HEK293T (cell line): ENCODE measurements at regions not wholly inside any gene's neighbourhood (a gene's known extent, or its start where the extent isn't known, plus 50 kb on each side); places are given as distances from the start of the nearest gene placed in this dataset.

ENCODE experiments used
- CTCF ChIA-PET: fragments of 350-600 bp; formaldehyde crosslinking; extraction: SDS; loops from one replicate; lab custom pipeline; 2021; ENCODE audit warnings: antibody characterized with exemption, inconsistent platforms; lab: Yijun Ruan, JAX
- POLR2A ChIA-PET: fragments of 350-600 bp; formaldehyde crosslinking; extraction: SDS; loops from one replicate; lab custom pipeline; 2020; ENCODE audit warnings: antibody characterized with exemption, inconsistent platforms; lab: Yijun Ruan, JAX
- DNase-seq: peaks from one replicate; pipeline ENCODE4 v3.0.0; 2012; ENCODE audit warnings: mixed read lengths; ENCODE audit errors: extremely low spot score
- ARNT ChIP-seq: fragments of 450-650 bp; IDR thresholded peaks from 2 replicates; pipeline ENCODE4 v1.6.1; 2017; ENCODE audit warnings: mild to moderate bottlenecking
- BHLHE40 ChIP-seq: fragments of 450-650 bp; IDR thresholded peaks from 2 replicates; pipeline ENCODE4 v1.6.1; 2016; ENCODE audit warnings: mild to moderate bottlenecking, moderate library complexity, borderline replicate concordance
- CTBP1 ChIP-seq: fragments of 450-650 bp; IDR thresholded peaks from 2 replicates; pipeline ENCODE4 v1.6.1; 2016; ENCODE audit warnings: borderline replicate concordance
- ELF4 ChIP-seq: fragments of 450-650 bp; IDR thresholded peaks from 2 replicates; pipeline ENCODE4 v1.6.1; 2017; ENCODE audit warnings: antibody characterized with exemption
- FOXA1 ChIP-seq: fragments of 450-650 bp; IDR thresholded peaks from 2 replicates; pipeline ENCODE4 v1.6.1; 2016; ENCODE audit warnings: mild to moderate bottlenecking
- FOXK2 ChIP-seq: fragments of 450-650 bp; IDR thresholded peaks from 2 replicates; pipeline ENCODE4 v1.6.1; 2016; ENCODE audit warnings: mild to moderate bottlenecking
- FOXM1 ChIP-seq: fragments of 450-650 bp; IDR thresholded peaks from 2 replicates; pipeline ENCODE4 v1.6.1; 2017; ENCODE audit warnings: mild to moderate bottlenecking, borderline replicate concordance
- HDGF ChIP-seq: fragments of 450-650 bp; IDR thresholded peaks from 2 replicates; pipeline ENCODE4 v1.6.1; 2017; ENCODE audit warnings: antibody characterized with exemption, borderline replicate concordance
- L3MBTL2 ChIP-seq: fragments of 450-650 bp; conservative IDR thresholded peaks from 2 replicates; pipeline ENCODE4 v1.6.1; 2016; ENCODE audit warnings: mild to moderate bottlenecking
- LEF1 ChIP-seq: fragments of 450-650 bp; IDR thresholded peaks from 2 replicates; pipeline ENCODE4 v1.6.1; 2017; ENCODE audit warnings: mild to moderate bottlenecking, borderline replicate concordance
- NFRKB ChIP-seq: fragments of 450-650 bp; IDR thresholded peaks from 2 replicates; pipeline ENCODE4 v1.6.1; 2016; ENCODE audit warnings: mild to moderate bottlenecking, moderate library complexity
- SP1 ChIP-seq: fragments of 450-650 bp; IDR thresholded peaks from 2 replicates; pipeline ENCODE4 v1.6.1; 2017
- SUZ12 ChIP-seq: fragments of 450-650 bp; IDR thresholded peaks from 2 replicates; pipeline ENCODE4 v1.6.1; 2016; ENCODE audit warnings: mild to moderate bottlenecking
- TARDBP ChIP-seq: fragments of 450-650 bp; IDR thresholded peaks from 2 replicates; pipeline ENCODE4 v1.6.1; 2016
- ZNF384 ChIP-seq: fragments of 450-650 bp; IDR thresholded peaks from 2 replicates; pipeline ENCODE4 v1.6.1; 2016
- TF ChIP-seq, protein P1 (sequence below): fragments of 450-650 bp; IDR thresholded peaks from 2 replicates; pipeline ENCODE4 v1.6.1; 2016

DNA sequence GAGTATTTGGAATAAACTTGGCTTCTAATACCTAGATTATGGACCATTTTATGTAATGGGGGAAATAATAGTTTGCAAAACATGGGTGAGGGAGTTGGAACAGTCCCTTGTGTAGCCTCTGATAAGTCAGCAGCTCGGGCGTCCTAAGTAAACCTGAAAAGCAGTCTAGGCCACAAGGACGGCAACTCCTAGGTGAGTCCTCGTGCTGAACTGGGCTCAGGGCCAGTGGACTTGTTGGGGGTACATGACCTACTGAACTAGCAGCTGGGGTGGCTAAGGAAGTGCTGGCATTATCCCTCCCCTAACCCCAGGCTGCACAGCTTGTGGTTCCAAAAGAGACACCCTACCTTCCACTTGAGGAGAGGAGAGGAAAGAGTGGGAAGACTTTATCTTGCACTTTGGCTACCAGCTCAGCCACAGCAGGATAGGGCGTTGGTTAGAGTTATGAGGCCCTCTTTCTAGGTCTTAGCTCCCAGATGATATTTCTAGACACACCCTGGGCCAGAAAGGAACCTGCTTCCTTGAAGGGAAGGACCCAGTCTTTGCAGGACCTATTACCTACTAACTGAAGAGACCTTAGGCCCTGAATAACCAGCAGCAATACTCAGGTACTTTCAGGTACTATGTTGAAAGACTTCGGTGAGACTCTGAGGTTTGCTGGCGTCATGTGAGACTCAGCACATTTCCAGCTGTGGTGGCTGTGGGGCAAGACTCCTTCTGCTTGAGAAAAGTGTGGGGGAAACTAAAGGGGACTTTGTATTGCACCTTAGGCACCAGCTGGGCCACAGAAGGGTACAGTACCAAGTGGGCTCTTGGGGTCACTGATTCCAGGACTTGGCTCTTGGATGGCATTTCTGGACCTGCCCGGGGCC is 71.0 kb downstream of the AQP4 start:
- DNase-seq: no peak
- ChIA-PET CTCF (no interaction called here), POLR2A (no interaction called here)
- TF ChIP-seq ARNT (no peak), TARDBP (no peak), SUZ12 (no peak), LEF1 (no peak), HDGF (no peak), ZNF384 (no peak), NFRKB (no peak), FOXK2 (no peak), SP1 (no peak)

DNA sequence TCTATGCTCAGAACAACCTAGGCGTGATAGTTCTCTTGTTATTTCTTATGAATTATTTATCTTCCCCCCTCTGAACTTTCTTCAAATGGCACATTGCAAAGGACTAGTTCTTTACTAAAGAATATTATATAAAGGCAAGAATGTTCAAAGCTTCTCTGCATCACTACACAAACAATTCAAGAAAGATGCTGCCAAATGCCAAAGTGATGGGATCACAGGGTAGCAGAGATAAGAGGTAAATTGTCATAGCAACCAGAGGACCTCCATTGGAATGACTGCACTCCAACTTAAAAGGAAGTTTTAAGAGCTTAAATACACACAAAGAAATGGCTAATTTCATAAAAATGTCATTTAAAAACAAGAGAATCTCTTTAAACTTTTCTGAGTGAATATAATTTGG is 72.8 kb downstream of the AQP4 start:
- DNase-seq: no peak
- ChIA-PET POLR2A (no interaction called here), CTCF (interaction anchor here (1.6 kb wide), 1 partner anchor 11 kb away, joined by 6 read pairs; no protein-coding TSS in a partner anchor)
- TF ChIP-seq LEF1 (no peak), FOXA1 (no peak), ARNT (no peak), CTBP1 (no peak), FOXM1 (no peak), ELF4 (no peak)

DNA sequence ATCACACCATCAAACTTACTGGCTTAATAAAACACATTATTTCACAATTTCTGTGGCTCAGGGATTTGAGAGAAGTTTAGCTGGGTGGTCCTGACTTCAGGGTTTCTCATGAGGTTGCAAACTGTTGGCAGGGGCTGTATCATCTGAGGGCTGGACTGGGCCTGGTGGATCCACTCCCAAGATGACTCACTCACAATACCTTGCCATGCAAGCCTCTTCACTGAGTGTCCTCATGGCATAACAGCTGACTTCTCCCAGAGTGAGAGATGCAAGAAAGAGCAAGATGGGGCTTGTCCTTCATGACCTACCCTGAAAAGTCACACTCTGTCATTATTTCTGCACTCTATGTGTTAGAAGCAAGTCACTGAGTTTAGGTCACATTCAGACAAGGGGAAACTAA is 73.8 kb downstream of the AQP4 start:
- DNase-seq: no peak
- TF ChIP-seq TARDBP (no peak), FOXA1 (no peak), FOXK2 (no peak), HDGF (no peak), NFRKB (no peak), LEF1 (no peak), FOXM1 (no peak), SP1 (no peak), SUZ12 (no peak), ELF4 (no peak), ARNT (no peak)
- TF ChIP-seq, protein P1, sequence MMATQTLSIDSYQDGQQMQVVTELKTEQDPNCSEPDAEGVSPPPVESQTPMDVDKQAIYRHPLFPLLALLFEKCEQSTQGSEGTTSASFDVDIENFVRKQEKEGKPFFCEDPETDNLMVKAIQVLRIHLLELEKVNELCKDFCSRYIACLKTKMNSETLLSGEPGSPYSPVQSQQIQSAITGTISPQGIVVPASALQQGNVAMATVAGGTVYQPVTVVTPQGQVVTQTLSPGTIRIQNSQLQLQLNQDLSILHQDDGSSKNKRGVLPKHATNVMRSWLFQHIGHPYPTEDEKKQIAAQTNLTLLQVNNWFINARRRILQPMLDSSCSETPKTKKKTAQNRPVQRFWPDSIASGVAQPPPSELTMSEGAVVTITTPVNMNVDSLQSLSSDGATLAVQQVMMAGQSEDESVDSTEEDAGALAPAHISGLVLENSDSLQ: no peak
- ChIA-PET POLR2A (no interaction called here), CTCF (interaction anchor here (0.6 to 1.6 kb wide), 2 partner anchors 12 to 839 kb away, joined by 4 to 6 read pairs; no protein-coding TSS in a partner anchor)

DNA sequence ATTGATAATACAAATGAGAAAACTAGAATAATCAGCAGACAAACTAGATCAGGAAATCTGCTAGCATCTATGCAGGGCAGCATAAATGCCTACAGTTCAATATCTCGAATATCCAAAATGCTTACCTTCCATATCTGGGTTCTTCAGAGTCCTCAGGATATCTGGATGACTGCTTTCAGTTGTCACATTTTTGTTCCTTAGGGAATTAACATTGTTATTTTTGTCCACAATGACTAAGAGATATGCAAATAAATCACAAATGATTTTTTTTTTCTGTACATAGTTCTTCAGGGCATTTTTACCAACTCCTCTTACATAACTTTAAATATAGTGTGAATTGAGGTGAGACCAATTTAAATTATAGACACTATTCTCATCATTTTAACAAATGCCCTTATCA is 80.9 kb downstream of the AQP4 start:
- TF ChIP-seq ARNT (no peak), BHLHE40 (no peak), ELF4 (no peak), HDGF (no peak), SP1 (no peak), L3MBTL2 (no peak), FOXM1 (no peak), LEF1 (no peak), CTBP1 (no peak), TARDBP (no peak), FOXA1 (no peak), ZNF384 (no peak), SUZ12 (no peak), FOXK2 (no peak), NFRKB (no peak)
- TF ChIP-seq, protein P1: no peak
- DNase-seq: no peak
- ChIA-PET POLR2A (no interaction called here), CTCF (no interaction called here)

DNA sequence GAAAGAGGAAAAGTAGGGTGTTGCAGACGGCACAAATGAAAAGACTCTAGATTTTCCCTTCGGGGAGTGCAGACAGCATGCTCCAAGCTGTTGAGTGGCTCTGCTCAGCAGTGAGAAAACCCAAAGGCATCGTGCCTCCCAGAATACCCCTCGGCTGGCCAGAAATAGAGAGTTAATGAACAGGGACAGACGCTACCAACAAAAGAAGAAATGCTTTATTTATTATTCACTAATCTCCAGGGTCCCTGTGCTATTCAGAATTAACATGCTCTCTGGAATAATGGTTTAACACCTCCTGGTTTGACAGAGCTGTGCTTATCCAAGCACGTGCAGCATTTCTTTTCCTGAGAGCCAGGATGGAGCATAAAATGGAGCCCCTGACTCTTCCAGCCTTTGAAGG is 82.3 kb downstream of the AQP4 start:
- ChIA-PET CTCF (no interaction called here), POLR2A (no interaction called here)
- TF ChIP-seq BHLHE40 (no peak), CTBP1 (no peak), SP1 (no peak)

DNA sequence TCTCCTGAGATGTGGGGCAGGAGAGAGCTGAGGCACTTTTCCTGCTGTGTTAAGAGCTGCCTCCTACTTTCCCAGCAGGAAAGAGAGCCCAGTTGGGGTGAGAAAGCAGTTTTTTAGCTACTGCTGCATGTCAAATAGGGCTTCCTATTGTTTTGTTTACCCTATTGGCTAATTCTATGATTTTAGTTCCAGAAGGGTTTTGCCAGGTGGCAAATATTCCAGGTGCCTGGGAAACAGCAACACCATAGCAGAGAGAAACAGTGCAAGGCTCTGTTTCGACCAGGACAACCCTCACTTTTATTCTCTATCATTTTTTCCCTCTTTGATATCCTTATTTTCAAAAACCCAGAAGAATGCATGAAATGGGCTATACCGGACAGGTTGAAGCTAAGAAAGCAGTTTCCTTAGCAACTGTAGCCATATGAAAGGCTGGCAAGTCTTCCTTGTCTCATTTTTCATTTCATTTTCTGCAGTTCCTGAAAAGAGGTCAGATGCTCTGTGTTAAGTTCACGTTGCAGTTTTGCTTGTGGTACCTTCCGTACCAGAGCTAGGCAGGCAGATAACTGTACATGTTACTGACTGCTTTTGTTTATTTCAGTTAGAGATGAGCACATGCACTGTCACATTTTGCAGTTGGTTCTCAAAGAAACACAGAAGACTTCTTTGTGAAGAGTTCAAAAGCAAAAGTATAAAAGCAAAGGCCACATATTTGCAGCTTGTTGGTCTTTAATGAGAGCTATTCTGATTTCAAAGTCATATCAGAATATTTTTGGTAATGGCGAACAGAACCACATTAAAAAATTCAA is 84.8 kb downstream of the AQP4 start:
- CTCF ChIA-PET: interaction anchor here (0.8 to 1.5 kb wide), 2 partner anchors 10 to 160 kb away, joined by 3 to 4 read pairs; no protein-coding TSS in a partner anchor

More for the DNA sequence above, 82.3 kb downstream of the AQP4 start:
- DNase-seq: no peak

DNA sequence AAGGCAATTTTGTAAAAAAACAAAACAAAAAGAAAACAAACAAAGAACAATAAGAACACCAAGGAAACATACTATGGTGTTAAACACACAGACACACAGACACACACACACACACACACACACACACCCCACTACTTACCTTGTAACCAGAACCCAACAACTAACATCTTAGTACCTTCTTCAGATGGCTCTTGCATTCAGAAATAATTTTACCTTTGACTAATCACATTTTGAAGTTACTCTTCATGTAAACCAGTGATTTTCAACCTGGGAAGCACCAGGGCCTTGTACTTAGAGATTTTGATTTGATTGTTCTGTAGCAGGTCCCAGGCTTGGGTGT is 87.5 kb downstream of the AQP4 start:
- TF ChIP-seq ZNF384: no peak
- no peak for TF ChIP-seq HDGF
- no peak for TF ChIP-seq FOXA1
- no peak for TF ChIP-seq BHLHE40
- TF ChIP-seq ELF4: no peak
- TF ChIP-seq L3MBTL2: no peak
- no peak for TF ChIP-seq CTBP1
- no peak for TF ChIP-seq TARDBP
- TF ChIP-seq ARNT: no peak
- TF ChIP-seq SUZ12: no peak
- TF ChIP-seq NFRKB: no peak
- TF ChIP-seq FOXK2: no peak
- POLR2A ChIA-PET: no interaction called here
- no peak for DNase-seq
- CTCF ChIA-PET: no interaction called here

More for the DNA sequence above, 84.8 kb downstream of the AQP4 start:
- no peak for TF ChIP-seq FOXK2
- no peak for TF ChIP-seq L3MBTL2
- TF ChIP-seq HDGF: no peak
- TF ChIP-seq SP1: no peak
- POLR2A ChIA-PET: interaction anchor here (1.3 kb wide), 1 partner anchor 232 kb away, joined by 3 read pairs; no protein-coding TSS in a partner anchor
- DNase-seq: no peak
